Ovary (tissue), 7 donors: ENCODE measurements at regions not wholly inside any gene's neighbourhood (a gene's known extent, or its start where the extent isn't known, plus 50 kb on each side); places are given as distances from the start of the nearest gene placed in this dataset.

Experiments used
- DNase-seq, 5 donors: peaks; one replicate each; pipeline ENCODE4 v3.0.0-alpha.2; 2019 to 2020
- H3K27ac ChIP-seq, 2 donors: fragments of 200-600 bp; one replicate each; pipeline versions ENCODE4 v1.5.1 to v1.8.0; 2019 to 2022
- H3K27me3 ChIP-seq: fragments of 200-600 bp; one replicate; pipeline ENCODE4 v1.8.0; 2022
- H3K36me3 ChIP-seq: fragments of 200-600 bp; sonication (generic); one replicate; pipeline ENCODE4 v1.5.1; 2019
- H3K4me1 ChIP-seq: one replicate; pipeline ENCODE4 v1.8.1; 2013; ENCODE audit warnings: mild to moderate bottlenecking, moderate library complexity; ENCODE audit not compliant: insufficient read depth
- H3K4me3 ChIP-seq: fragments of 200-600 bp; sonication (generic); one replicate; pipeline ENCODE4 v1.5.1; 2017
- H3K9me3 ChIP-seq, 2 donors: fragments of 200-600 bp in 1 of 2; sonication (generic) in 1 of 2; one replicate each; pipeline versions ENCODE4 v1.5.1 to v1.8.1; 2013 to 2019; ENCODE audit warnings: mild to moderate bottlenecking in 1 of 2, moderate library complexity in 1 of 2
- EP300 ChIP-seq: sonication (generic); formaldehyde crosslinking; IDR thresholded peaks from one replicate; pipeline ENCODE4 v1.6.1; 2017; ENCODE audit warnings: antibody characterized with exemption
- POLR2A ChIP-seq: fragments of 450-650 bp; IDR thresholded peaks from one replicate; pipeline ENCODE4 v1.6.1; 2017; ENCODE audit warnings: antibody characterized with exemption, mild to moderate bottlenecking, moderate library complexity
- WGBS, 3 donors: extraction: QIAGEN DNeasy Blood & Tissue Kit in 1 of 3; methylation state at CpG; one replicate each; pipeline versions ENCODE4 v1.1.5 to v1.1.7; 2013 to 2017; 5-methylcytosine and 5-hydroxymethylcytosine counted together
- intact Hi-C, 4 donors: fragments of 100-400 bp; cut with DNase I; formaldehyde crosslinking; loops; one replicate each; pipeline versions ENCODE4 v1.11.0 to v1.15.1; 2022 to 2023
- TF ChIP-seq, protein P1 (sequence below), 3 donors: fragments of 450-650 bp in 2 of 3; fragments of 200-600 bp in 1 of 3; IDR thresholded peaks; one replicate each; pipeline versions ENCODE4 v1.5.1 to v1.8.0; 2016 to 2022; ENCODE audit warnings: antibody characterized with exemption in 3 of 3, mild to moderate bottlenecking in 1 of 3
- donor health status: DM: no; HTN: no; CAD: no; lungs with moderate emphysema.
- donor health status: DM: no; HTN: no; CAD: no.
- donor health status: Bipolar disorder and iron deficiency.
- donor health status: DM: no; HTN: no; CAD: no.
- donor health status: DM: yes; HTN: yes; CAD: no.

DNA sequence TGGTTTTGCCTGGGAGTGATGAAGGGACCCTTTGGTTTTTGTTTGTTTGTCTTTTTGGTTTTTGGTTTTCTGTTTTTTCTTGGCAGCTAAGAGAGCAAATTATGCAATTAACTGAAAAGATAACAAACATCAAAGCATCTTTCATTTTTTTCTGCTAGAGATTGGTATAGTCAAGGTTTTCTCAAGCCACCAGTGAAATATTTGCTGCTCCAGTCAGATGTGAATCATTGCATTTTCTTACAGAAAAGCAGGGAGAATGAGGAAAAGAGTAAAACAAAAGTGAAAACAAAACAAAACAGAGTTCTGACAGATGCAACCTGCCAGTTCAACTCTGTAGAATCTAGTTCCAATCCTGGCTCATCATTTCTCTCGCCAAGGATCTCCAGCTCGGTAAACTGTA, 660.7 kb downstream of the DSC3 start:
- Histone ChIP-seq H3K4me1 (no peaks in the 10 kb centered on the region), H3K27me3 (no peaks in the 10 kb centered on the region), H3K9me3 (no peaks in the 10 kb centered on the region), H3K27ac (no peak overlapping the region), H3K36me3 (no peaks in the 10 kb centered on the region), H3K4me3 (no peak overlapping the region)
- TF ChIP-seq, protein P1, sequence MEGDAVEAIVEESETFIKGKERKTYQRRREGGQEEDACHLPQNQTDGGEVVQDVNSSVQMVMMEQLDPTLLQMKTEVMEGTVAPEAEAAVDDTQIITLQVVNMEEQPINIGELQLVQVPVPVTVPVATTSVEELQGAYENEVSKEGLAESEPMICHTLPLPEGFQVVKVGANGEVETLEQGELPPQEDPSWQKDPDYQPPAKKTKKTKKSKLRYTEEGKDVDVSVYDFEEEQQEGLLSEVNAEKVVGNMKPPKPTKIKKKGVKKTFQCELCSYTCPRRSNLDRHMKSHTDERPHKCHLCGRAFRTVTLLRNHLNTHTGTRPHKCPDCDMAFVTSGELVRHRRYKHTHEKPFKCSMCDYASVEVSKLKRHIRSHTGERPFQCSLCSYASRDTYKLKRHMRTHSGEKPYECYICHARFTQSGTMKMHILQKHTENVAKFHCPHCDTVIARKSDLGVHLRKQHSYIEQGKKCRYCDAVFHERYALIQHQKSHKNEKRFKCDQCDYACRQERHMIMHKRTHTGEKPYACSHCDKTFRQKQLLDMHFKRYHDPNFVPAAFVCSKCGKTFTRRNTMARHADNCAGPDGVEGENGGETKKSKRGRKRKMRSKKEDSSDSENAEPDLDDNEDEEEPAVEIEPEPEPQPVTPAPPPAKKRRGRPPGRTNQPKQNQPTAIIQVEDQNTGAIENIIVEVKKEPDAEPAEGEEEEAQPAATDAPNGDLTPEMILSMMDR (IDR thresholded peaks at IDR 0.05): no peak
- 68 to 78% (median 77%) methylated on average over 2 of the region's 2 CpGs for WGBS, 3 donors
- DNase-seq: no peak
- intact Hi-C loops: no loop called here

DNA sequence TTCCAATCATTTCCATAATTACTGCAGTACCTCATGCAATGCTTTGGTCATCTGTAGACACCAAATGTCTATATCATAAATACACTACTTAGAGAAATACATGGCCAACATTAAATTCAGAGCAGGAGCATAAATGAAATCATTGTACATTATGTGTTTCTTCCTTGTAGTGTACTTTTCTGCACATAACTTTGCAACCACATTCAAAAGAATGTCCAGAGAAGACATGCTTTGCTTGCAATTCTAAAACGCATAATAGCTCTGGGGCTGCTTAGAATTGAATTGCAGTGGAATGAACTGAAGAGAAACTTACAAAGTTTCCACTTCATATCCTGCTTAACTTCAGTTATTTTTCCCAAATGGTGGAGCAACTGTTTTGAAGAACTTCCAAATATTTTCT, 664.4 kb downstream of the DSC3 start:
- H3K27me3 ChIP-seq: no peaks in the 10 kb centered on the region
- DNase-seq: no peak
- no peak overlapping the region for H3K4me3 ChIP-seq
- no peak overlapping the region for H3K27ac ChIP-seq
- no peaks in the 10 kb centered on the region for H3K36me3 ChIP-seq
- H3K9me3 ChIP-seq: no peaks in the 10 kb centered on the region
- intact Hi-C loops: no loop called here
- H3K4me1 ChIP-seq: no peaks in the 10 kb centered on the region
- no peak for TF ChIP-seq POLR2A
- TF ChIP-seq, protein P1 (IDR thresholded peaks at IDR 0.05): no peak
- TF ChIP-seq EP300: no peak
- 35 to 59% (median 37%) methylated on average over 1 of the region's 1 CpG for WGBS, 3 donors

DNA sequence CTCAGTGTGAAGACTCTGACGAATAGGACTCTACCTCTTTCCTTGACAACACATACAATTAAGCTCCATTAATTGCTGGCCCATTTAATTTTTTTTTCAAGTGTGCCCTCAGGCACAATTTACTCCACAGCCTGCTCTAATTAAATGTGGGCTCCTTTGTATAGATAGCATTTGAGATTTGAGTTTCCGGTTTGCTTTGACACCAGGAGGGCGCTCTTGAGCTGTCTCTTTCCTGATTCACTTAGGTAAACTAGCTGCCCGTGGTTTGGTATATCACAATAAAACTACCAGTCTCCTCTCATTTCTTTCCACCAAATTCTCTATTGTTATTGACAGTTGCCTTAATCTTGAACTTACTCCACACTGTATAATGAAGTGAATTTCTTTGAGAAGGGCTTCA, 666.0 kb downstream of the DSC3 start:
- 69 to 77% (median 74%) methylated on average over 4 of the region's 4 CpGs for WGBS, 3 donors
- H3K27me3 ChIP-seq: no peaks in the 10 kb centered on the region
- H3K36me3 ChIP-seq: no peaks in the 10 kb centered on the region
- TF ChIP-seq, protein P1 (IDR thresholded peaks at IDR 0.05): no peak
- TF ChIP-seq POLR2A (no peak), EP300 (no peak)
- no peak overlapping the region for H3K27ac ChIP-seq
- intact Hi-C loops: no loop called here
- no peaks in the 10 kb centered on the region for H3K4me1 ChIP-seq
- no peak for DNase-seq
- no peaks in the 10 kb centered on the region for H3K9me3 ChIP-seq
- no peak overlapping the region for H3K4me3 ChIP-seq

DNA sequence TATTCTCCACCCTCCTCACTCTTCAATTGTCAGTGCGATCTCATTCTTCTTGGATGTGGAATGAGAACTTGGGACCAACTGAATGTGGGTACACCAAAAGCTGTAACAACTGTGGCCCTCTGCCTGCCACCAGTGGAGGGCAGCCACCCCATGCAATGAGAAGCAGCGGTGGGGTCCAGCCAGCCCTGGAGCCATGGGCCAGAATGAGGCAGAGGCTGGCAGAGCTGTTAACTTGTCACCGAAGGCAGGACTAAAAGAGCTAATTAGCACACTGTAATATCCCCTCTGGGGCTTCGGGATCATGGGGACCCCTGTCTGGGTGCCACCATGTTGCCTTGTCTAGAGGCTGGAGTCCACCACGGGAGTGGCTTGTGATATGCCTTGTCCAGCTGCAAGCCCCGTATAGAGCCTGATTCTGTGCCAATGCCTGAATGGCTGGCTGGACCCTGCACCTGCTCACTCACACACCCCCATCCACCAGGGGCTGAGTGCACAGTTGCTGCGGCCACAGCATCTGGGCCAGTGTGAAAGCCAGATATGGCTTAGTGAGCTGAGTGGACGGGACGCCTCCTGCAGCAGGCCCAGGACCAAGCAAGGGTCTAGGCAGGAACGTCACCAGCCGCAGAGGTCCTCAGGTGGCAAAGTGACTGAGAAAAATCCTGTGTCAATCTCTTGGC, 680.5 kb downstream of the DSC3 start:
- Histone ChIP-seq H3K27ac (no peak overlapping the region), H3K4me1 (no peaks in the 10 kb centered on the region), H3K27me3 (no peaks in the 10 kb centered on the region), H3K36me3 (no peaks in the 10 kb centered on the region), H3K4me3 (no peak overlapping the region), H3K9me3 (no peaks in the 10 kb centered on the region)
- WGBS, 3 donors: 86 to 93% (median 87%) methylated on average over 11 of the region's 11 CpGs
- TF ChIP-seq EP300 (no peak), POLR2A (no peak)
- TF ChIP-seq, protein P1 (IDR thresholded peaks at IDR 0.05): no peak
- intact Hi-C loops: no loop called here
- no peak for DNase-seq
